ENCODE measurements at regions not wholly inside any gene's neighbourhood (a gene's known extent, or its start where the extent isn't known, plus 50 kb on each side); places are given as distances from the start of the nearest gene placed in this dataset.

GRCh38 chr13:105665284-105665683 is 870.2 kb downstream of the EFNB2 start:
- DNase-seq (ENCODE audit: insufficient read length, low spot score) (no peak), FAIRE-seq (no peak)
- no peak for TF ChIP-seq POU2F2 (IDR thresholded peaks at IDR 0.05; ENCODE audit: low read depth, low read length)

GRCh38 chr13:105663182-105663581 is 872.3 kb downstream of the EFNB2 start:
- DNase-seq (ENCODE audit: insufficient read length, low spot score), result no peak
- TF ChIP-seq TAF1 (IDR thresholded peaks at IDR 0.05; ENCODE audit: low read depth, low read length), result no peak
- no peak for TF ChIP-seq POU2F2 (IDR thresholded peaks at IDR 0.05; ENCODE audit: low read depth, low read length)
- no peak for TF ChIP-seq POLR2A (IDR thresholded peaks at IDR 0.05; ENCODE audit: low read depth, low read length)
- no peak for TF ChIP-seq POLR2AphosphoS5 (IDR thresholded peaks at IDR 0.05; ENCODE audit: low read depth, low read length)
- TF ChIP-seq PAX5 (IDR thresholded peaks at IDR 0.05; ENCODE audit: insufficient read depth, low read length, severe bottlenecking), result no peak
- no peak for TF ChIP-seq SPI1 (IDR thresholded peaks at IDR 0.05; ENCODE audit: low read depth, low read length)
- FAIRE-seq, result no peak

- no peak for TF ChIP-seq POLR2AphosphoS5 (IDR thresholded peaks at IDR 0.05; ENCODE audit: low read depth, low read length)
- TF ChIP-seq SPI1 (IDR thresholded peaks at IDR 0.05; ENCODE audit: low read depth, low read length), result no peak
- no peak for TF ChIP-seq POLR2A (IDR thresholded peaks at IDR 0.05; ENCODE audit: low read depth, low read length)
- TF ChIP-seq PAX5 (IDR thresholded peaks at IDR 0.05; ENCODE audit: insufficient read depth, low read length, severe bottlenecking), result no peak
- TF ChIP-seq POU2F2 (IDR thresholded peaks at IDR 0.05; ENCODE audit: low read depth, low read length), result no peak
- TF ChIP-seq TAF1 (IDR thresholded peaks at IDR 0.05; ENCODE audit: low read depth, low read length), result no peak
- no peak for FAIRE-seq
These were observed 874.9 kb downstream of the EFNB2 start for GRCh38 chr13:105660561-105660960.

GRCh38 chr13:105658431-105658830 is 877.0 kb downstream of the EFNB2 start:
- no peak for FAIRE-seq
- no peak for DNase-seq (ENCODE audit: insufficient read length, low spot score)
- TF ChIP-seq POLR2AphosphoS5 (IDR thresholded peaks at IDR 0.05; ENCODE audit: low read depth, low read length), result no peak
- no peak for TF ChIP-seq PAX5 (IDR thresholded peaks at IDR 0.05; ENCODE audit: insufficient read depth, low read length, severe bottlenecking)
- no peak for TF ChIP-seq TAF1 (IDR thresholded peaks at IDR 0.05; ENCODE audit: low read depth, low read length)
- TF ChIP-seq SPI1 (IDR thresholded peaks at IDR 0.05; ENCODE audit: low read depth, low read length), result no peak
- TF ChIP-seq POU2F2 (IDR thresholded peaks at IDR 0.05; ENCODE audit: low read depth, low read length), result no peak
- no peak for TF ChIP-seq POLR2A (IDR thresholded peaks at IDR 0.05; ENCODE audit: low read depth, low read length)

More at GRCh38 chr13:105660561-105660960, 874.9 kb downstream of the EFNB2 start:
- no peak for DNase-seq (ENCODE audit: insufficient read length, low spot score)

GRCh38 chr13:105655046-105655445 is 880.4 kb downstream of the EFNB2 start:
- TF ChIP-seq POLR2AphosphoS5 (IDR thresholded peaks at IDR 0.05; ENCODE audit: low read depth, low read length), result no peak
- no peak for TF ChIP-seq POLR2A (IDR thresholded peaks at IDR 0.05; ENCODE audit: low read depth, low read length)
- TF ChIP-seq TAF1 (IDR thresholded peaks at IDR 0.05; ENCODE audit: low read depth, low read length), result no peak
- no peak for TF ChIP-seq SPI1 (IDR thresholded peaks at IDR 0.05; ENCODE audit: low read depth, low read length)
- TF ChIP-seq POU2F2 (IDR thresholded peaks at IDR 0.05; ENCODE audit: low read depth, low read length), result no peak
- no peak for TF ChIP-seq PAX5 (IDR thresholded peaks at IDR 0.05; ENCODE audit: insufficient read depth, low read length, severe bottlenecking)
- FAIRE-seq, result no peak
- DNase-seq (ENCODE audit: insufficient read length, low spot score), result no peak

- DNase-seq (ENCODE audit: insufficient read length, low spot score), result no peak
- no peak for FAIRE-seq
- TF ChIP-seq POU2F2 (IDR thresholded peaks at IDR 0.05; ENCODE audit: low read depth, low read length) (no peak), POLR2AphosphoS5 (IDR thresholded peaks at IDR 0.05; ENCODE audit: low read depth, low read length) (no peak), POLR2A (IDR thresholded peaks at IDR 0.05; ENCODE audit: low read depth, low read length) (no peak), PAX5 (IDR thresholded peaks at IDR 0.05; ENCODE audit: insufficient read depth, low read length, severe bottlenecking) (no peak), TAF1 (IDR thresholded peaks at IDR 0.05; ENCODE audit: low read depth, low read length) (no peak), SPI1 (IDR thresholded peaks at IDR 0.05; ENCODE audit: low read depth, low read length) (no peak)
These were observed 891.5 kb downstream of the EFNB2 start for GRCh38 chr13:105643966-105644365.

GRCh38 chr13:105642511-105642958 is 892.9 kb downstream of the EFNB2 start:
- DNase-seq (ENCODE audit: insufficient read length, low spot score) (no peak), FAIRE-seq (no peak)
- TF ChIP-seq POU2F2 (IDR thresholded peaks at IDR 0.05; ENCODE audit: low read depth, low read length) (no peak), PAX5 (IDR thresholded peaks at IDR 0.05; ENCODE audit: insufficient read depth, low read length, severe bottlenecking) (no peak), TAF1 (IDR thresholded peaks at IDR 0.05; ENCODE audit: low read depth, low read length) (no peak), POLR2AphosphoS5 (IDR thresholded peaks at IDR 0.05; ENCODE audit: low read depth, low read length) (no peak), POLR2A (IDR thresholded peaks at IDR 0.05; ENCODE audit: low read depth, low read length) (no peak), SPI1 (IDR thresholded peaks at IDR 0.05; ENCODE audit: low read depth, low read length) (no peak)

- FAIRE-seq (no peak), DNase-seq (ENCODE audit: insufficient read length, low spot score) (no peak)
- no peak for TF ChIP-seq POLR2AphosphoS5 (IDR thresholded peaks at IDR 0.05; ENCODE audit: low read depth, low read length)
- TF ChIP-seq POU2F2 (IDR thresholded peaks at IDR 0.05; ENCODE audit: low read depth, low read length), result no peak
- TF ChIP-seq SPI1 (IDR thresholded peaks at IDR 0.05; ENCODE audit: low read depth, low read length), result no peak
- TF ChIP-seq TAF1 (IDR thresholded peaks at IDR 0.05; ENCODE audit: low read depth, low read length), result no peak
- no peak for TF ChIP-seq PAX5 (IDR thresholded peaks at IDR 0.05; ENCODE audit: insufficient read depth, low read length, severe bottlenecking)
- no peak for TF ChIP-seq POLR2A (IDR thresholded peaks at IDR 0.05; ENCODE audit: low read depth, low read length)
These were observed 894.3 kb downstream of the EFNB2 start for GRCh38 chr13:105641121-105641520.

GRCh38 chr13:105638426-105638825 is 897.0 kb downstream of the EFNB2 start:
- no peak for TF ChIP-seq TAF1 (IDR thresholded peaks at IDR 0.05; ENCODE audit: low read depth, low read length)
- no peak for TF ChIP-seq POLR2A (IDR thresholded peaks at IDR 0.05; ENCODE audit: low read depth, low read length)
- no peak for TF ChIP-seq POLR2AphosphoS5 (IDR thresholded peaks at IDR 0.05; ENCODE audit: low read depth, low read length)
- no peak for TF ChIP-seq SPI1 (IDR thresholded peaks at IDR 0.05; ENCODE audit: low read depth, low read length)
- no peak for TF ChIP-seq POU2F2 (IDR thresholded peaks at IDR 0.05; ENCODE audit: low read depth, low read length)
- TF ChIP-seq PAX5 (IDR thresholded peaks at IDR 0.05; ENCODE audit: insufficient read depth, low read length, severe bottlenecking), result no peak
- DNase-seq (ENCODE audit: insufficient read length, low spot score), result no peak
- no peak for FAIRE-seq

- TF ChIP-seq PAX5 (IDR thresholded peaks at IDR 0.05; ENCODE audit: insufficient read depth, low read length, severe bottlenecking) (no peak), TAF1 (IDR thresholded peaks at IDR 0.05; ENCODE audit: low read depth, low read length) (no peak), SPI1 (IDR thresholded peaks at IDR 0.05; ENCODE audit: low read depth, low read length) (no peak), POU2F2 (IDR thresholded peaks at IDR 0.05; ENCODE audit: low read depth, low read length) (no peak), POLR2A (IDR thresholded peaks at IDR 0.05; ENCODE audit: low read depth, low read length) (no peak), POLR2AphosphoS5 (IDR thresholded peaks at IDR 0.05; ENCODE audit: low read depth, low read length) (no peak)
- FAIRE-seq (no peak), DNase-seq (ENCODE audit: insufficient read length, low spot score) (no peak)
These were observed 901.4 kb downstream of the EFNB2 start for GRCh38 chr13:105634059-105634458.

All from GM12891 (cell line).